ENCODE measurements at regions not wholly inside any gene's neighbourhood (a gene's known extent, or its start where the extent isn't known, plus 50 kb on each side); places are given as distances from the start of the nearest gene placed in this dataset.
A peak's percentile ranks its signal among the peaks of the same experiment; 100 is the strongest.

DNA sequence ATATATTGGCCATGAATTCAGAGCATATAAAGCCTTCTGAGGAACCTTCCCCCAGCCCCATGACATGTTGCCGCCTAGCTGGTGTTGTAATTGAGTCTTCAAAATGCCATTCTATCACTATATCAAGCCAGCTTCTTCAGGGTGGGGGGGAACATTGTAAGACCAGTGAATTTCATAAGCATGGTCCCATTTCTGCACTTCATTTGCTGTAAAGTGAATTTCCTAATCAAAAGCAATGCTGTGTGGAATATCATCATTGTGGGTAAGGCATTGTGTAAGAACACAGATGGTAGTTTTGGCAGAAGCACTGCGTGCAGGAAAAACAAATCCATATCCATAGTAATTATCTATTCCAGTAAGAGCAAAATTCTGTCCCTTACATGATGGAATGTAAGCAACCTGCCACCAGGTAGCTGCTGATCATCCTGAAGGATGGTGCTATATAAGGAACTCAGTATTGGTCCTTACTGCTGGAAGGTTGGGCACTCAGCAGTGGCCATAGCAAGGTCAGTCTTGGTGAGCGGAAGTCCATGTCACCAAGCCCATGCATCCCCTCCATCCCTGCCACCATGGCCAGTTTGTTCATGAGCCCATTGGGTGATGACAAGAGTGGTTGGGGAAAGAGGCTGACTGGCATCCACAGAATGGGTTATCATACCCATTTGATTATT lies 159.4 kb downstream of the COPS8 start:
- H3K9me3 Mint-ChIP-seq: peaks cover 19% of the 10 kb centered on the region
- TF ChIP-seq, protein P1, sequence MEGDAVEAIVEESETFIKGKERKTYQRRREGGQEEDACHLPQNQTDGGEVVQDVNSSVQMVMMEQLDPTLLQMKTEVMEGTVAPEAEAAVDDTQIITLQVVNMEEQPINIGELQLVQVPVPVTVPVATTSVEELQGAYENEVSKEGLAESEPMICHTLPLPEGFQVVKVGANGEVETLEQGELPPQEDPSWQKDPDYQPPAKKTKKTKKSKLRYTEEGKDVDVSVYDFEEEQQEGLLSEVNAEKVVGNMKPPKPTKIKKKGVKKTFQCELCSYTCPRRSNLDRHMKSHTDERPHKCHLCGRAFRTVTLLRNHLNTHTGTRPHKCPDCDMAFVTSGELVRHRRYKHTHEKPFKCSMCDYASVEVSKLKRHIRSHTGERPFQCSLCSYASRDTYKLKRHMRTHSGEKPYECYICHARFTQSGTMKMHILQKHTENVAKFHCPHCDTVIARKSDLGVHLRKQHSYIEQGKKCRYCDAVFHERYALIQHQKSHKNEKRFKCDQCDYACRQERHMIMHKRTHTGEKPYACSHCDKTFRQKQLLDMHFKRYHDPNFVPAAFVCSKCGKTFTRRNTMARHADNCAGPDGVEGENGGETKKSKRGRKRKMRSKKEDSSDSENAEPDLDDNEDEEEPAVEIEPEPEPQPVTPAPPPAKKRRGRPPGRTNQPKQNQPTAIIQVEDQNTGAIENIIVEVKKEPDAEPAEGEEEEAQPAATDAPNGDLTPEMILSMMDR (conservative IDR thresholded peaks at IDR 0.05): no peak

DNA sequence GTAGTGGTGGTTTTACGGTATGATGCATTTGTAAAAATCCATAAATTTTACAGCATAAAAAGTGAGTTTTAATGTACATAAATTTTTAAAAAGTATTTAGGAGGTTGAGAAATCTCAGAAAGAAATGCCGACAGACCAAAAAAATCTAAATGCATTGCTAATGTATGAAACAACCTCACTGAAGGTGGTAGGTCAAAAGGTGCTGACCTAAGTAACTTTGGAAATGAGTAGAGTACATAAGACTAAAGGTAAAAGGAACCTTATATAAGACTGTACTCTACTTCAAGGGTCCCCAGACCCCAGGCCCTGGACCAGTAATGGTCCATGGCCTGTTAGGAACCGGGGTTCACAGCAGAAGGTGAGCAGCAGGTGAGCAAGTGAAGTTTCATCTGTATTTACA lies 163.4 kb downstream of the COL6A3 start:
- Mint-ChIP-seq H3K36me3 (ENCODE audit: low read depth) (no peaks in the 10 kb centered on the region), H3K4me1 (no peaks in the 10 kb centered on the region), H3K4me3 (no peak overlapping the region), H3K9me3 (peaks cover 8% of the 10 kb centered on the region), H3K27ac (ENCODE audit: unreplicated experiment) (no peak overlapping the region), H3K27me3 (ENCODE audit: low read depth) (no peaks in the 10 kb centered on the region)
- TF ChIP-seq, protein P1 (conservative IDR thresholded peaks at IDR 0.05): no peak
- DNase-seq (ENCODE audit: low read depth, low spot score): no peak

More for the DNA sequence above, 159.4 kb downstream of the COPS8 start:
- H3K27ac Mint-ChIP-seq (ENCODE audit: unreplicated experiment): peak overlapping the region; percentile 35
- no peak overlapping the region for H3K4me3 Mint-ChIP-seq
- no peak for DNase-seq (ENCODE audit: low read depth, low spot score)
- no peaks in the 10 kb centered on the region for H3K36me3 Mint-ChIP-seq (ENCODE audit: low read depth)
- no peaks in the 10 kb centered on the region for H3K27me3 Mint-ChIP-seq (ENCODE audit: low read depth)
- no peaks in the 10 kb centered on the region for H3K4me1 Mint-ChIP-seq

DNA sequence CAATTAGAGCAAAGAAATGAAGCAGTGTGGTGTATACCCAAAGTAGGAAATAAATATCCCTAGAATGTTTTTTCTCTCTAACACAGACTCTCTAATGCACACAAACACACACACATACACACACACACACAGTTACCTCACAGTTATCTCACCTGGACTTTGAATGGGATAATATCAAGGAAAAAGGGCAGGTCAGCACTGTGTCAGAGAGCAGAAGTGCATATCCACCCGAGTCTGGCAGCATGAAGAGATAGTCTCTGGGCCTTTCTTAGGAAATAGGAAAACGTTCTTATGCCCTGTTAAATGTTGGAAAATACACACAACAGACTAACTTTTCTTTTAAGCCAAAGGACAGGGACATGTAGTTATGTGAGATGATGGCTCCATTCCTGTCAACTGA lies 162.0 kb downstream of the COL6A3 start:
- DNase-seq (ENCODE audit: low read depth, low spot score): no peak
- Mint-ChIP-seq H3K27ac (ENCODE audit: unreplicated experiment) (no peak overlapping the region), H3K4me3 (no peak overlapping the region), H3K36me3 (ENCODE audit: low read depth) (no peaks in the 10 kb centered on the region), H3K9me3 (peaks cover 3% of the 10 kb centered on the region), H3K4me1 (no peaks in the 10 kb centered on the region), H3K27me3 (ENCODE audit: low read depth) (no peaks in the 10 kb centered on the region)
- TF ChIP-seq, protein P1 (conservative IDR thresholded peaks at IDR 0.05): no peak

DNA sequence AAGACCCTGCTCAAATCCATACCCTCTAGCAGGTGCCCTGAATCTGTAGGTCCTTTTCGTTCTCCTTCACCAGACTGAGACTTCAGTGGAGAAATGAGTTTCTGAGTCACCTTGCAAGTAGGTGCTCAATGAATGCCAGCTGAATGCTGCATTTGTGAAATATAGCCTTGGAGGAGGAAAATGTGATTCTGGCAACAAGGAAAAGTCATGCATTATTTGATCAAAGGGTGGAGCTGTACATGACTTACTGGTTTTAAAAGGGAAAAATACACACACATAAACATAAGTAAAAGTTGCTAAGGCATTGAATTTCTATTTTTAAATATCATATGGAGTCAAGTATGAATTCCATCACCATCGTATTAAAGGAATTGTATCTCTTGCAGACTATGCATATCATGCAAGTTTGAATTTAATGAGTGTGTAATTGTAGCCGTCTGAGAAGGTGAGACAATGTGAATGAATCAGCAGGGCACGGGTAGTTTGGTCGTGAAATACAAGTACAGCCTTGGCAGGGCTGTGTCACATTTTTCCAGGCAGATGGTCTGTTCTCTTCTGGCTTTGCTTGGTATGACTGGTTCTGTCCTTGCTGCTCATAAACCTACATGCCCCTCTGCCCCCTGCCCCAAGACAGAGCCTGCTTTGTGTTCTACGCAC lies 160.8 kb downstream of the COL6A3 start:
- H3K4me1 Mint-ChIP-seq: no peaks in the 10 kb centered on the region
- peaks cover 3% of the 10 kb centered on the region for H3K9me3 Mint-ChIP-seq
- no peak overlapping the region for H3K27ac Mint-ChIP-seq (ENCODE audit: unreplicated experiment)
- H3K27me3 Mint-ChIP-seq (ENCODE audit: low read depth): no peaks in the 10 kb centered on the region
- TF ChIP-seq, protein P1 (conservative IDR thresholded peaks at IDR 0.05): no peak
- H3K4me3 Mint-ChIP-seq: no peak overlapping the region
- no peak for DNase-seq (ENCODE audit: low read depth, low spot score)
- H3K36me3 Mint-ChIP-seq (ENCODE audit: low read depth): no peaks in the 10 kb centered on the region

DNA sequence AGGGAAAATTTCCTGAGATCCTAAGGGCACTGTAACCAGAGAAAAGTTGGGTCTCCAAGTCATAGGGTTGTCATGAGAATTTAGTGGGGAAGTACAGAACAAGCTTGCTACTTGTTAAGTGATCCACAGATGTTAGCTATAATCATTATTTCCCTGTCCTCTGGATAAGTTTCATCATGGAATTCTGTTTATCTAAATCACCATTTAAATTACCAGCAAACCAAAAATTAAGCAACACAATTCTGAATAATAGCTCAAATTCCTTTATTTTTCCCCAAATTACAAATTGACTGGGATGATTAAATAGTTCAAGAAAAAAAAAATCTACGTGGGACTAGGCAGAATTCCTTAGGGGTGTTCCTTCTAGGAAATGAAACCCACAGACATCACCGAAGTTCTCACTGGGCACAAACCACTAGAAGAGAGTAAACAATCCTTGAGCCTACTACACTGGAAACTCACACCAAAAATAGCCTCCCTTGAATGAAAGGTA lies 159.5 kb downstream of the COL6A3 start:
- H3K27ac Mint-ChIP-seq (ENCODE audit: unreplicated experiment): no peak overlapping the region
- H3K9me3 Mint-ChIP-seq: peaks cover 1% of the 10 kb centered on the region
- TF ChIP-seq, protein P1 (conservative IDR thresholded peaks at IDR 0.05): no peak
- no peaks in the 10 kb centered on the region for H3K27me3 Mint-ChIP-seq (ENCODE audit: low read depth)
- no peaks in the 10 kb centered on the region for H3K4me1 Mint-ChIP-seq
- no peak overlapping the region for H3K4me3 Mint-ChIP-seq
- no peak for DNase-seq (ENCODE audit: low read depth, low spot score)
- H3K36me3 Mint-ChIP-seq (ENCODE audit: low read depth): no peaks in the 10 kb centered on the region

All from neural crest cell (in vitro differentiated cells).